Chondrocyte (in vitro differentiated cells): ENCODE measurements at regions not wholly inside any gene's neighbourhood (a gene's known extent, or its start where the extent isn't known, plus 50 kb on each side); places are given as distances from the start of the nearest gene placed in this dataset.

Experiments
- DNase-seq: peaks from one replicate; pipeline ENCODE4 v3.0.0; 2021; ENCODE audit warnings: mixed read lengths, low spot score
- H3K27ac Mint-ChIP-seq: one replicate; pipeline ENCODE4 v1.8.0; 2021; ENCODE audit warnings: mild to moderate bottlenecking, moderate library complexity, mixed read lengths; ENCODE audit not compliant: unreplicated experiment
- H3K27me3 Mint-ChIP-seq: 2 replicates; pipeline ENCODE4 v1.8.0; 2021; ENCODE audit warnings: low read depth, mixed read lengths
- H3K36me3 Mint-ChIP-seq: 2 replicates; pipeline ENCODE4 v1.8.0; 2021; ENCODE audit warnings: low read depth, mixed read lengths
- H3K4me1 Mint-ChIP-seq: 2 replicates; pipeline ENCODE4 v1.8.0; 2021; ENCODE audit warnings: low read depth, mild to moderate bottlenecking, mixed read lengths
- H3K4me3 Mint-ChIP-seq: one replicate; pipeline ENCODE4 v1.8.0; 2021; ENCODE audit warnings: mild to moderate bottlenecking, moderate library complexity, mixed read lengths; ENCODE audit not compliant: unreplicated experiment
- H3K9me3 Mint-ChIP-seq: 2 replicates; pipeline ENCODE4 v1.8.0; 2021; ENCODE audit warnings: low read depth, mixed read lengths
- CTCF ChIP-seq: fragments of 200-600 bp; sonication (generic); IDR thresholded peaks from 2 replicates; pipeline ENCODE4 v1.5.0; 2021; ENCODE audit warnings: antibody characterized with exemption, mild to moderate bottlenecking, moderate library complexity

DNA sequence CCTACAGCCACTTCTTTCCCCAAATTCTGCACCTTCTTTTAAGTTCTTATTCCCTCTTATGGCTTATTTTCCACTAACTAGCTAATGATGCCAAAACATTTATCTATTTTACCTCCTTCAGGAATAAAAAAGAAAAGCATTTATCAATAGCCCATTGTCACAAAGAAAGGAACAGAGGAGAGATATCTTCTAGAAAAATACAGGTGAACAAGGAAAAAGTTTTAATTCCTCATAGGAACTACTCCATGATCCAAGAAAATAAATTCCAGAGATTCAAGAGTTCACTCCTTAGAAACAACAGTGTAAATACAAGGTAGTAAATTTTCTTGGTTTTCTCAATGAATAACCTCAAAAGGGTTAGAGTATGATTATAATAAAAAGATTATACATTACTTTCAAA is 52.6 kb upstream of the TOP3B start:
- Mint-ChIP-seq H3K36me3 (peaks cover 2% of the 10 kb centered on the region), H3K27me3 (peaks cover 33% of the 10 kb centered on the region)

GRCh38 chr22:22034469-22035132 is 52.0 kb upstream of the TOP3B start:
- DNase-seq, result no peak
- no peak for TF ChIP-seq CTCF
- Mint-ChIP-seq H3K27me3 (peaks cover 28% of the 10 kb centered on the region), H3K9me3 (no peaks in the 10 kb centered on the region), H3K27ac (no peak overlapping the region), H3K36me3 (peaks cover 2% of the 10 kb centered on the region), H3K4me3 (no peak overlapping the region), H3K4me1 (peaks cover 11% of the 10 kb centered on the region)

More for the DNA sequence above, 52.6 kb upstream of the TOP3B start:
- TF ChIP-seq CTCF, result no peak
- DNase-seq, result no peak
- Mint-ChIP-seq H3K4me1 (peaks cover 11% of the 10 kb centered on the region), H3K9me3 (no peaks in the 10 kb centered on the region), H3K27ac (no peak overlapping the region), H3K4me3 (no peak overlapping the region)

GRCh38 chr22:22033803-22034468 is 51.3 kb upstream of the TOP3B start:
- no peak overlapping the region for H3K27ac Mint-ChIP-seq
- peaks cover 2% of the 10 kb centered on the region for H3K36me3 Mint-ChIP-seq
- TF ChIP-seq CTCF, result no peak
- H3K27me3 Mint-ChIP-seq, result peaks cover 24% of the 10 kb centered on the region
- H3K9me3 Mint-ChIP-seq, result no peaks in the 10 kb centered on the region
- H3K4me3 Mint-ChIP-seq, result no peak overlapping the region
- H3K4me1 Mint-ChIP-seq, result peaks cover 11% of the 10 kb centered on the region
- DNase-seq, result no peak

DNA sequence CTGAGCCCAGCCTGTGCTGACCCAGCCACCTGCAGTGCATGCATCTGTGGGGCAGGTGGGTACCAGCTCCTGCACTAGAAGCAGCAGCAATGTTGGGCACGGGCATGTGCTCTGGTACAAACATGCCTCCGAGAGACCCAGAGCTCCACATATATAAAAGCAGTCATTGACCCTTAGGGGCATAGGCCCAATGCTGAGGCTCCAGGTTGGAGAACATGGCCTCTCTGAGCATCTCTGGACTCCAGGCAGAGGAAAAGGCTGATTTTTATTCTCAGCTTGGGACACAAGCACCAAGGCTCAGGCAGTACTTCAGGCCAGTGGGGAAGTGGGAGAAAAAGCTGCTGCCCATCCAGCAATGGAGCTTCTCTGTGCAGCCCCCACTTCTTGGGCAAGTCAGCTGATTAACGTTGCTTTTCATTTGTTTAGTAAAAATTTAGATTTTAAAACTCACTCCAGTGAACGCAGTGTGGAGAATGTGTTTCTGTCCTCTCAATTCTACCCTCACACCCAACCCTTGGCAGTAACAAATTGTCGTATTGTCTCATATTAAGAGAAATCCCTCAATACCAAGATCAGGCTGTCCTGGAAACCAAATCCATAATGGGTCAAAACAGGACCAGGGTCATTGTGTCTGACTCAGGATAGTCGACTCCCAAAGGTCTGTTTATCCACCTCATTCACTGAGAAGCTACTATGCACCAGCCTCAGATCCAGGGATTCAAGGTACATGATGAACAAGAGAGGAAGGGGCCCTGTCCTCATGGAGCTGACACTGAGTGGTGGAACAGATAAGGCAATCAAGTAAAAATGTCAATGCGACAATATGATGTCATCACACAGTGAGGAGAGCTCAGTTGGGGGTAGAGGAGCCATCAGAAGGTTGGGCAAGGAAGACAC is 50.6 kb upstream of the TOP3B start:
- Mint-ChIP-seq H3K9me3 (no peaks in the 10 kb centered on the region), H3K4me3 (no peak overlapping the region), H3K27me3 (peaks cover 24% of the 10 kb centered on the region), H3K27ac (no peak overlapping the region), H3K4me1 (peaks cover 11% of the 10 kb centered on the region), H3K36me3 (peaks cover 2% of the 10 kb centered on the region)
- DNase-seq, result no peak
- no peak for TF ChIP-seq CTCF
